ENCODE measurements at regions not wholly inside any gene's neighbourhood (a gene's known extent, or its start where the extent isn't known, plus 50 kb on each side); places are given as distances from the start of the nearest gene placed in this dataset.

DNA sequence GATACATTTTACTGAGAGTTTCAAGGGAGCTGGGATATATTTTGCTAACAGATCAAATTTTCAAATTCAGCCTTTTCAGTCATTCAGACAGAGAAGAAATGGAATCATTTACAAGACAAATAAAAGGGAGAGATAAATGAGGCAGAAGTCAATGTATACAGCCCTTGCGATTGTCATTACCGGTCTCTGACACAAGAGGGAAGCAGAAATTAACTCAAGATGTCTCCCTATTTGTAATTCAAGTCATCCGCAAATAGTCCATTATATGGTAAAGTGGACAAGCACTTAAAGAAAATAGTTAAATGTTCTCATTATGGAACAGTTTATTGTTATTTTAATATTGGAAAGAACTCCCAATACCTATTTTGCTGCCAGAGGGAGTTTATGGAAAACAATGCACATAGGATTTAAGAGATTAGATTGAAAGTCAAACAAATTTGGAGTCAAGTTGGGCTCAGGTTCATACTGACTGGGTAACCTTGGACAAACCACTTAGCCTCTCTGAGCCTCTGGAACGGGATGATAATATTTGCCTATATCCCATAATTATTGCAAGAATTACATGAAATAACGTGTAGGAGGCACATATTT, 89.3 kb upstream of the PRKCQ start:
- no peak for DNase-seq

DNA sequence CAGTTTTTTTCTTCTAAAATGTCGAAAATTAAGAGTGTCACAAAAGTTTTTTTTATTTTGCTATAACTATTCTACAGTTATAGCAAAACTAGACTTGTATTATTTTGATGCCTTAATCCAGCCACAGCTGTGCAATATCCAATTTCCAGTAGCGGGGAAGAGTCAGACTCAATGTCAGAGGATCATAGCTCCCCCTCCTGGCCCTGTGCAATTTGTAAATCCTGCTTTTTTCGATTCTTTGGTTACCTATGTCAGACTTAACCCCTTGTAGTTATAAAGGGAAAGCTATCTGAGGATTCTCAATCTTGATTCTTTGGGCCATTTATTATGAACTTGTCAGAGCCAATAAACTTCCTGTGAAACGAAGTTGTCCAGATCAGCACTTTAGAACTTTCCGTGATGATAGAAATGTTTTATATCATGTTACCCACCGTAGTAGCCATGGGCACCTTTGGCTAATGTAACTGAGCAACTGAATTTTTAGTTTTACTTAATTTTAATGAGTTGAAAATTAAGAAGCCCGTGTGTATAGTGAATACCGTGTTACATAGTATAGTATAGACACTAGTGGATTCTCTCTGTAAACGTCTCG, 87.7 kb upstream of the PRKCQ start:
- peak; percentile 65 for DNase-seq

GRCh38 chr10:6667150-6667549, 87.1 kb upstream of the PRKCQ start:
- no peak for DNase-seq

GRCh38 chr10:6665847-6666246, 85.8 kb upstream of the PRKCQ start:
- DNase-seq, result peak; percentile 68

- no peak for DNase-seq
Measured at GRCh38 chr10:6660460-6660859, 80.4 kb upstream of the PRKCQ start.

GRCh38 chr10:6659451-6659850, 79.4 kb upstream of the PRKCQ start:
- no peak for DNase-seq

DNA sequence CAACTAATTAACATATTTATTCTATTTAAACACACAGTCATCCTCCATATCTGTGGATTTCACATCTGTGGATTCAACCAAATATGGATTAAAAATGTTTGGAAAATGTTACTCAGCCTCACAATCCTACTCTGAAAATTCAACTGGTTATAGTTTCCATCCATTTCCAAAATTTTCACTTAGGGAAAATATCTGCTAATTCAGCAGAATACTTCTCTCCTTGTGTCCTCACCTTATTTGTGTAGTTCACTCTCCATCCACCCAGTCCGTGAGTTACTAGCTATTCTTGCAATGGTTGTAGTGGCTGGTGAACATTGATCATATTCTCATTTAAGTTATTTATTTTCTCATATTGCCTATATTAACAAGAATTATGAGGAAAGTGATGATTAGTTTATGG, 77.6 kb upstream of the PRKCQ start:
- DNase-seq, result no peak

DNA sequence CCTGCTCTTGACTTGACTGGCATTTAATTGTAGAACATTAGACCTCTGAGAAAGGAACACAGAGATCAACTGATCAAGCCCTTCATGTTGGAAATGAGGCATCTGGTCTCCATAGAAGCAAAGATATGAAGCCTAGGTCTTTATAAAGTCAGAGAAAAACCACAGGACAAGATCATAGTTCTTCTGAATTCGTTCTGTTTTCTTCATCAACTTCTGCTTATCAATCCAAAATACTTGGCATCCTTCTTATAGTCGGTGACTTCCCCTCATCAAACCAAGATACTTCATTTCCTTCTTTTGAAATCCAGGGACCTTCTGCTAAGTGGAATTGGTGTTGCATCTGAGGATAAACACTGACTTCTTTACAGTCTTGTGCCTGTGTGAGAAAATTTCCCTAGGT, 77.1 kb upstream of the PRKCQ start:
- DNase-seq, result no peak

GRCh38 chr10:6654571-6654970, 74.5 kb upstream of the PRKCQ start:
- DNase-seq, result no peak

- no peak for DNase-seq
Measured at GRCh38 chr10:6650586-6650985, 70.5 kb upstream of the PRKCQ start.

DNA sequence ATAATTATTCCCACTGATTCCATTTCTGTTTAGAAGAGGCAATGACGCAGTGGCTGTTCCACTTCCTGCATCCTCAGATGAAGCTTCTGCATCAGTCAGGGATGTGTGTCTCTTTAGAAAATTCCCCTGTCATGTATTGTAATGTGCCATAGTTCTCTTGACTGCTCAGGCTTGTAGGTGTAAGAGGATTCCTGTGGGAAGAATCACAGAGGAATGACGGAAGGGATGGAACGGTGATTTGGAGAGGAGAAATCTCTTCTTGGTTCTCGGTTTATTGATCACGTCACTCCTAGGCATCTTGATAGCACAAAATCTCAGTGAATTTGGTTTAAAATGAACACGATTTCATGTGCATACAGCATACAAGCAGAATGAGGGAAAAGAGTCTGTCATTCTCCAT, 69.8 kb upstream of the PRKCQ start:
- no peak for DNase-seq

DNA sequence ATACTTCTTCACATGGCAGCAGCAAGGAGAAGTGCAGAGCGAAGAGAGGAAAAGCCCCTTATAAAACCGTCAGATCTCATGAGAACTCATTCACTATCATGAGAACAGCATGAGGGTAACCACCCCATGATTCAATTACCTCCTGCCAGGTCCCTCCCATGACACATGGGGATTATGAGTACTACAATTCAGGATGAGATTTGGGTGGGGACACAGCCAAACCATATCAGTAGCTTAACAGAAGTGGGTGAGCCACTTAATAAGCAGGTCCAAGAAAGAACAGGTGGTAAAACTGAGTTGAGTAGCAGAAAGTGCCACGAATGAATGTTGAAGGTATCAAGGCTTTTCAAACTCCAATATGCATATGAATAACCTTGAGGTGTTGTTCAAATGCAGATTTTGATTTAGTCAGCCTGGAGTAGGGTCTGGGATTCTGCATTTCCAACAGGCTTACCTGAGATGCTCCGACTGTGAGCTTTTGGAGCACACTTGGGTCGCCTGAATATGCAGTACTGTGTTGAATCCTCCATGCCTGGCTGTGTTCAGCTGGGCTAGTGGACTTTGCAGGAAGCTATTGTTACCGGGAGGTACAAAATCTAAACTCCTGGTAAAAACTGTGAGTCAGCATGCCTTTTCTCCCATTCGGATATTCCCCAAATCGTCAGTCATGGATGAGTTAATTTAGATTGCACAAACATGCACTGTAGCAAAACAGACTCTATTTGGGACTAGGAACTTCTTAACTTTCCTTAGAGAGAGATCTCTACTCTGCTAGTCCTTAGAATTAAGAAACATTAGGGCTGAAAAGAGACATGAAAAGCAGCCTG, 69.0 kb upstream of the PRKCQ start:
- no peak for DNase-seq

- DNase-seq, result peak; percentile 79
Measured at GRCh38 chr10:6647811-6648526, 67.9 kb upstream of the PRKCQ start.

GRCh38 chr10:6643962-6644361, 63.9 kb upstream of the PRKCQ start:
- DNase-seq, result no peak

DNA sequence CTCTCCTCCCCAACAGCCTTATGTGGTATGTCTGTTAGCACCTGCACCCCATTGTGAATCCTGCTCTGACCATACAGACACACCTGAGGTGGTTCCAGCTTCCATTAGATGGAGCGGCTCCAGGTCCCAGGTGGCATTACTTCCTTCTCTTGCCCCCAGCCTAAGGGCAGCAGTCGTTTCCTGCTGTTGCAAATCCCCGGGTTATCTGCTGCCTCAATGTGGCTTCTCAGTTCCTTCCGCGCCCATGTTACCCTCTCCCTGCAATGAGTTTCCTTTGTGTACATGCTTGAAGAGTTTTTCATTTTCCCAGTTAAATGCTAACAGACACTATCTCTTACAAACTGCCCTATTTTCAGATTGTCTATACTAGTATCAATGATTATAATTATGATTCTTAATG, 62.8 kb upstream of the PRKCQ start:
- DNase-seq, result no peak

DNA sequence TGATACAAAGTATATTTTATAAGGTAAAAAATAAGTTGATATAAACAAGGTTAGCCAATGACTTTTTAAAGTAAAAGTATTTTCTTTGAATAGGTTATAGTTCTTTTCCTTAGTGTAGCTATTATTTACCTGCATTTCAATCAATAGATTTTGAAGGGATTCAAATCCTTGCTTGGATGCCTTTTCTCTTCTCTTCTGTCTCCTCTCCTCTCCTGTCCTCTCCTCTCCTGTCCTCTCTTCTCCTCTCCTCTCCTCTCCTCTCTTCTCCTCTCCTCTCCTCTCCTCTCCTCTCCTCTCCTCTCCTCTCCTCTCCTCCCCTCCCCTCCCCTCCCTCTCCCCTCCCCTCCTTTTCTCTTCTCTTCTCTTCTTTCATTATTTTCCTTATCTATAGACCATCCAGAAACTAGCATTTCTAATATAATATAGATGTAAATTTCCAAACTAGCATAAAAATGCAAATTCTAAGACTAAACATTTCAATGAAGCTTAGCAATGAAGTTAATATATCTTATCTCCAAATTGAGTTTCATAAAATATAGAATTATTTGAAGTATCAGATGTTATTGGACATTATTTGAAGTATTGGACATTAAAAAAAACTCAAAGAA, 60.5 kb upstream of the PRKCQ start:
- DNase-seq, result no peak

- no peak for DNase-seq
Measured at GRCh38 chr10:6637053-6637452, 57.0 kb upstream of the PRKCQ start.

GRCh38 chr10:6635784-6636183, 55.7 kb upstream of the PRKCQ start:
- no peak for DNase-seq

All from activated CD4-positive, alpha-beta T cell treated with anti-CD3 and anti-CD28 coated beads for 48 hours (primary cell).